Right atrium auricular region (tissue), 2 donors: ENCODE measurements at regions not wholly inside any gene's neighbourhood (a gene's known extent, or its start where the extent isn't known, plus 50 kb on each side); places are given as distances from the start of the nearest gene placed in this dataset.

ENCODE experiments used
- DNase-seq: peaks from one replicate; pipeline ENCODE4 v3.0.0-alpha.2; 2019; ENCODE audit warnings: low spot score
- H3K27ac ChIP-seq, 2 donors: fragments of 200-600 bp; sonication (generic); 1 replicate in 1 of 2; 2 replicates in 1 of 2; pipeline ENCODE4 v1.5.1; 2016 to 2019
- H3K27me3 ChIP-seq, 2 donors: fragments of 200-600 bp; sonication (generic); one replicate each; pipeline versions ENCODE4 v1.5.1 to v1.6.0; 2017 to 2019
- H3K36me3 ChIP-seq: fragments of 200-600 bp; sonication (generic); one replicate; pipeline ENCODE4 v1.5.1; 2016
- H3K4me1 ChIP-seq, 2 donors: fragments of 200-600 bp; sonication (generic); one replicate each; pipeline versions ENCODE4 v1.5.1 to v1.6.0; 2017 to 2019
- H3K4me3 ChIP-seq, 2 donors: fragments of 200-600 bp; sonication (generic); 1 replicate in 1 of 2; 2 replicates in 1 of 2; pipeline ENCODE4 v1.5.1; 2017 to 2019; ENCODE audit warnings: mild to moderate bottlenecking in 1 of 2, moderate library complexity in 1 of 2
- H3K9me3 ChIP-seq, 2 donors: fragments of 200-600 bp; sonication (generic); one replicate each; pipeline ENCODE4 v1.5.1; 2019
- TF ChIP-seq, protein P1 (sequence below), 2 donors: fragments of 200-600 bp; sonication (generic); IDR thresholded peaks; one replicate each; pipeline ENCODE4 v1.5.1; 2019; ENCODE audit warnings: antibody characterized with exemption in 2 of 2

DNA sequence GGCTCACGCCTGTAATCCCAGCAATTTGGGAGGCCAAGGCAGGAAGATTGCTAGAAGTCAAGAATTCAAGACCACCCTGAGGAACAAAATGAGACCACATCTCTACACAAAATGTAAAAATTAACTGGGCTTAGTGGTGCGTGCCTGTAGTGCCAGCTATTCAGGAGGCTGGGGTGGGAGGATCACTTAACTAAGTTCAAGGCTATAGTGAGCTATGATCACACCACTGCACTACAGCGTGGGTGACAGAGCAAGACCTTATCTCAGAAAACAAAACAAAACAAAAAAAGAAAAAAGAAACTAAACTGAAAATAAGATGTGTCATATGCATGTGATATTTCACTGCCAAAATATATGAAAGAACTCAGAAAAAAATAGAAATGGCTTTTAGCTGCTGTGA lies 243.3 kb upstream of the CCDC54 start:
- H3K4me3 ChIP-seq: no peak overlapping the region
- TF ChIP-seq, protein P1, sequence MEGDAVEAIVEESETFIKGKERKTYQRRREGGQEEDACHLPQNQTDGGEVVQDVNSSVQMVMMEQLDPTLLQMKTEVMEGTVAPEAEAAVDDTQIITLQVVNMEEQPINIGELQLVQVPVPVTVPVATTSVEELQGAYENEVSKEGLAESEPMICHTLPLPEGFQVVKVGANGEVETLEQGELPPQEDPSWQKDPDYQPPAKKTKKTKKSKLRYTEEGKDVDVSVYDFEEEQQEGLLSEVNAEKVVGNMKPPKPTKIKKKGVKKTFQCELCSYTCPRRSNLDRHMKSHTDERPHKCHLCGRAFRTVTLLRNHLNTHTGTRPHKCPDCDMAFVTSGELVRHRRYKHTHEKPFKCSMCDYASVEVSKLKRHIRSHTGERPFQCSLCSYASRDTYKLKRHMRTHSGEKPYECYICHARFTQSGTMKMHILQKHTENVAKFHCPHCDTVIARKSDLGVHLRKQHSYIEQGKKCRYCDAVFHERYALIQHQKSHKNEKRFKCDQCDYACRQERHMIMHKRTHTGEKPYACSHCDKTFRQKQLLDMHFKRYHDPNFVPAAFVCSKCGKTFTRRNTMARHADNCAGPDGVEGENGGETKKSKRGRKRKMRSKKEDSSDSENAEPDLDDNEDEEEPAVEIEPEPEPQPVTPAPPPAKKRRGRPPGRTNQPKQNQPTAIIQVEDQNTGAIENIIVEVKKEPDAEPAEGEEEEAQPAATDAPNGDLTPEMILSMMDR (IDR thresholded peaks at IDR 0.05): no peak
- no peak for DNase-seq

DNA sequence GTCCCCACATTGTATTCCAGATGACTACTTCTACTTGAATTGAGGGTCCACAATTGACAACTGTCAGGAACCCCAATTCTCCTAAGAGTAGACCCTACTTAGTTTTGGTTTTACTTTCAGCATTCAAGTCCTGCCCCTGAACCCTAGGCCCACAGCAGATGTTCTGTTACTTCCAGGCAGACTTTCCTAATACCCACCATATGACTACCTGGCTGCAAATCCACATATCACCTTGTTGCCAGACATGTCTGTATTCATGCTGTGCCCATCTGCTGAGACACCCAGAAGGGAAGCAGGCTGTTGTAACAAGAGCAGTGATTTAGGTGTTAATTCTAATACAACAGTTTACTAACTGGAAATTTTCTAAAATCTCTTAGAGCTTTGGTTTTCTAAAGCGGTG lies 235.1 kb upstream of the CCDC54 start:
- Histone ChIP-seq H3K27ac (no peak overlapping the region), H3K27me3 (no peaks in the 10 kb centered on the region), H3K4me1 (no peaks in the 10 kb centered on the region), H3K36me3 (no peaks in the 10 kb centered on the region), H3K4me3 (no peak overlapping the region), H3K9me3 (no peaks in the 10 kb centered on the region)
- no peak for DNase-seq
- TF ChIP-seq, protein P1 (IDR thresholded peaks at IDR 0.05): no peak

More for the DNA sequence above, 243.3 kb upstream of the CCDC54 start:
- H3K27me3 ChIP-seq: no peaks in the 10 kb centered on the region
- H3K36me3 ChIP-seq: no peaks in the 10 kb centered on the region
- no peak overlapping the region for H3K27ac ChIP-seq
- no peaks in the 10 kb centered on the region for H3K4me1 ChIP-seq
- no peaks in the 10 kb centered on the region for H3K9me3 ChIP-seq

DNA sequence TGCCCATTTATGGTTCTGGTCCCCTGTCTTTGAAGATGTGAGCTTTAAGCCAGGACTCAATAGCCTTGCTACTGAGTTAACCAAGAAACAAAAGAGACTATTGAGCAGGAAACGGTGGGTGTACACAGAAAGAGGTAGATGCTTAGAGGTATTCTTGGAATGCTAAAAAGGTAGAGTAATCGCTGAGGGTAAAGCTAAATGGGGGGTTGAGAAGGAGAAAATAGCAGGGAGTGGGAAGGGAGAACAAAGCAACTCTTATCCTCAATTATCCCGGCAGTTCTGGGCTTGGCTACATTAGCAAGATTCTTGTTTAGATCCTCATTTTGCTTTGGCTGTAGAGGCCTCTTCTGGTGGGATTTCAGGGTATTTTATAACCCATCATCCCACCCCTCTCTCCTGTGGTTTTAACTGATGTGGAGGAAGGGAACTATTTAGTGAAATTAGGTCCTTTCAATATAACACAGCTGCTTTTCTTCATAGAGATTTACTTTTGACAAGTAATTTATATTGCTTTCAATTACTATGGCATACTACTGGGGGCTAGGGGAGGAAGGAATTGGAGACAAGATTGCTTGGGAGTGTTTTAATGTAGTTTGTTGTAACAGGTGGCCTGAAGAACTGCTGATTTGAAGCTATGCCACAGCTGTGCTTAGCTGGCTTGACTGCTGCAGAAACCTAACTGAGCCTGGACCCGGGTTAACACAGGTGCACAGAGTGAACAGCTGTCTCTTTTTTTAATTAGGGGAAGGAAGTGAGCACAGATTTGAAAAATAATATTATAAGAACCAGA lies 234.3 kb upstream of the CCDC54 start:
- H3K27ac ChIP-seq: no peak overlapping the region
- H3K27me3 ChIP-seq: no peaks in the 10 kb centered on the region
- TF ChIP-seq, protein P1 (IDR thresholded peaks at IDR 0.05): no peak
- no peak for DNase-seq
- H3K4me3 ChIP-seq: no peak overlapping the region
- H3K4me1 ChIP-seq: no peaks in the 10 kb centered on the region
- no peaks in the 10 kb centered on the region for H3K9me3 ChIP-seq
- no peaks in the 10 kb centered on the region for H3K36me3 ChIP-seq

DNA sequence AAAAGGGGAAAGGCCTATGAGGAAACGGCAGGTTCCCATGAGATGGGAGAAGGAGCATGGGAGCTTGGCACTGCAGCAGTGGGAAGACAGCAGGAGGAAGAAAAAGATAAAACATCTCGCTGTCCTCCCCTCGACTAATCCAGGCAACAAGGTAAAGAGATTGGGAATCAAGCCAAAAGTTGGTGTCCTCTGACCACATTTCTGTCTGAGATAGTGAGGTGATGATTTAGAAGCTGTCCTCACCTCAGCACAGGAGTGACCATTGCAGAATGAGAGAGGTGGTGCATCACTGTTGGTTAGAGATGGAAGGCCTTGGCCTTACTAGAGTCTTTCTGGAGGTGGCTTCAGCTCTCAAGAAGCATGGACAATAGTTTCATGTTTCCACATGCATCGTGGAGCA lies 226.6 kb upstream of the CCDC54 start:
- no peaks in the 10 kb centered on the region for H3K36me3 ChIP-seq
- H3K9me3 ChIP-seq: no peaks in the 10 kb centered on the region
- DNase-seq: no peak
- H3K27ac ChIP-seq: no peak overlapping the region
- H3K4me1 ChIP-seq: peaks cover 0 to 5% of the 10 kb centered on the region in 2 donors
- no peak overlapping the region for H3K4me3 ChIP-seq
- TF ChIP-seq, protein P1 (IDR thresholded peaks at IDR 0.05): no peak
- H3K27me3 ChIP-seq: no peaks in the 10 kb centered on the region

DNA sequence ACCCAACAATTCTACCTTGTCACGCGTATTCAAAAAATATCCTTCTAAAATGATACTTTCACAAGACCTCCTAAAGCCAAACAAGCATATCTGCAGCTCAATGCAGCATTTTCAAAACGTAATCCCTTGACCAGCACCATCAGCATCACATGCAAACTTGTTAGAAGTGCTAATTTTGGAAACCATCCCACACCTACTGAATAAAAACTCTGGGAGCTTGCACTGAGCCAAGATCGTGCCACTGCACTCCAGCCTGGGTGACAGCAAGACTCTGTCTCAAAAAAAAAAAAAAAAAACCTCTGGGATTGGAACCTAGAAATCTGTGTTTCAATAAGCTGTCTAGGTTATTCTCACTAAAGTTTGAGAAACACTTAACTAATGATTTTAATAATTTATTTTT lies 223.3 kb upstream of the CCDC54 start:
- TF ChIP-seq, protein P1 (IDR thresholded peaks at IDR 0.05): no peak
- DNase-seq: no peak
- no peaks in the 10 kb centered on the region for H3K27me3 ChIP-seq
- H3K4me3 ChIP-seq: no peak overlapping the region
- no peaks in the 10 kb centered on the region for H3K36me3 ChIP-seq
- peak overlapping the region; percentile 7 to 36 for H3K27ac ChIP-seq
- peaks cover 0 to 5% of the 10 kb centered on the region in 2 donors for H3K4me1 ChIP-seq
- peaks cover 0 to 14% of the 10 kb centered on the region in 2 donors for H3K9me3 ChIP-seq

DNA sequence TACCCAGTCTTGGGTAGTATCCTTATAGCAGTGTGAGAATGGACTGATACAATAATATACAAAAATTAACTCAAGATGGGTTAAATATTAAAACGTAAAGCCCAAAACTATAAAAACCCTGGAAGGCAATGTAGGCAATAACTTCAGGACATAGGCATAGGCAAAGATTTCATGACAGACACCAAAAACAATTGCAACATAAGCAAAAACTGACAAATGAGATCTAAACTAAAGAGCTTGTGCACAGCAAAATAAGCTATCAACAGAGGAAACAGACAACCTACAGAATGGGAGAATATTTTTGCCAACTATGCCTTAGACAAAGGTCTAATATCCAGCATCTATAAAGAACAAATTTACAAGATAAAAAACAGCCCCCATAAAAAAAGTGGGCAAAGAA lies 204.8 kb upstream of the CCDC54 start:
- DNase-seq: no peak
- H3K9me3 ChIP-seq: peaks cover 0 to 8% of the 10 kb centered on the region in 2 donors
- H3K27me3 ChIP-seq: no peaks in the 10 kb centered on the region
- no peaks in the 10 kb centered on the region for H3K4me1 ChIP-seq
- no peaks in the 10 kb centered on the region for H3K36me3 ChIP-seq
- no peak overlapping the region for H3K4me3 ChIP-seq
- no peak overlapping the region for H3K27ac ChIP-seq
- TF ChIP-seq, protein P1 (IDR thresholded peaks at IDR 0.05): no peak
